OCI-M1 (cell line): ENCODE measurements at regions not wholly inside any gene's neighbourhood (a gene's known extent, or its start where the extent isn't known, plus 50 kb on each side); places are given as distances from the start of the nearest gene placed in this dataset.
"Not testable (repeated sequence)": the region's sequence is repeated elsewhere in the genome, so short reads cannot be mapped to it uniquely, and the experiment has no call there.

Experiments used
- DNase-seq: peaks from one replicate; lab custom pipeline; 2025; lab: John Stamatoyannopoulos, UW

- no peak for DNase-seq
Measured at GRCh38 chr16:5982979-5983378, 885.4 kb upstream of the EEF2KMT start.

- no peak for DNase-seq
Measured at GRCh38 chr16:5979905-5980550, 882.4 kb upstream of the EEF2KMT start.

GRCh38 chr16:5977329-5977728 lies 879.7 kb upstream of the EEF2KMT start:
- no peak for DNase-seq

- DNase-seq, result no peak
Measured at GRCh38 chr16:5972747-5973146, 875.2 kb upstream of the EEF2KMT start.

- no peak for DNase-seq
Measured at GRCh38 chr16:5971924-5972323, 874.3 kb upstream of the EEF2KMT start.

- DNase-seq, result peak; percentile 43
Measured at GRCh38 chr16:5971106-5971505, 873.5 kb upstream of the EEF2KMT start.

GRCh38 chr16:5966004-5966403 lies 868.4 kb upstream of the EEF2KMT start:
- DNase-seq, result no peak

- no peak for DNase-seq
Measured at GRCh38 chr16:5965321-5965720, 867.7 kb upstream of the EEF2KMT start.

- DNase-seq, result no peak
Measured at GRCh38 chr16:5951486-5951885, 853.9 kb upstream of the EEF2KMT start.

- no peak for DNase-seq
Measured at GRCh38 chr16:5944971-5945370, 847.4 kb upstream of the EEF2KMT start.

GRCh38 chr16:5938607-5939006 lies 841.0 kb upstream of the EEF2KMT start:
- no peak for DNase-seq

GRCh38 chr16:5932906-5933305 lies 835.3 kb upstream of the EEF2KMT start:
- DNase-seq, result no peak

- no peak for DNase-seq
Measured at GRCh38 chr16:5928476-5929065, 831.0 kb upstream of the EEF2KMT start.

- DNase-seq, result no peak
Measured at GRCh38 chr16:5925850-5926249, 828.3 kb upstream of the EEF2KMT start.

GRCh38 chr16:5922686-5923085 lies 825.1 kb upstream of the EEF2KMT start:
- DNase-seq, result no peak

GRCh38 chr16:5918567-5919130 lies 821.1 kb upstream of the EEF2KMT start:
- DNase-seq, result no peak

- no peak for DNase-seq
Measured at GRCh38 chr16:5917436-5918195, 820.0 kb upstream of the EEF2KMT start.

GRCh38 chr16:5916711-5917191 lies 819.2 kb upstream of the EEF2KMT start:
- DNase-seq, result no peak

GRCh38 chr16:5911241-5911640 lies 813.6 kb upstream of the EEF2KMT start:
- no peak for DNase-seq

- not testable (repeated sequence) for DNase-seq
Measured at GRCh38 chr16:5909556-5909955, 812.0 kb upstream of the EEF2KMT start.

GRCh38 chr16:5907544-5907943 lies 809.9 kb upstream of the EEF2KMT start:
- no peak for DNase-seq

- no peak for DNase-seq
Measured at GRCh38 chr16:5906351-5906750, 808.8 kb upstream of the EEF2KMT start.

- DNase-seq, result no peak
Measured at GRCh38 chr16:5905935-5906334, 808.3 kb upstream of the EEF2KMT start.
